DMS53 treated with DMSO at 0.1 percent for 48 hours (cell line): ENCODE measurements at regions not wholly inside any gene's neighbourhood (a gene's known extent, or its start where the extent isn't known, plus 50 kb on each side); places are given as distances from the start of the nearest gene placed in this dataset.
"Not testable (repeated sequence)": the region's sequence is repeated elsewhere in the genome, so short reads cannot be mapped to it uniquely, and the experiment has no call there.

Experiments
- DNase-seq: peaks from one replicate; lab custom pipeline; 2025; ENCODE audit not compliant: unreplicated experiment; lab: John Stamatoyannopoulos, UW

- no peak for DNase-seq
Measured at GRCh38 chr6:4224067-4224978, 88.9 kb upstream of the ECI2 start.

DNA sequence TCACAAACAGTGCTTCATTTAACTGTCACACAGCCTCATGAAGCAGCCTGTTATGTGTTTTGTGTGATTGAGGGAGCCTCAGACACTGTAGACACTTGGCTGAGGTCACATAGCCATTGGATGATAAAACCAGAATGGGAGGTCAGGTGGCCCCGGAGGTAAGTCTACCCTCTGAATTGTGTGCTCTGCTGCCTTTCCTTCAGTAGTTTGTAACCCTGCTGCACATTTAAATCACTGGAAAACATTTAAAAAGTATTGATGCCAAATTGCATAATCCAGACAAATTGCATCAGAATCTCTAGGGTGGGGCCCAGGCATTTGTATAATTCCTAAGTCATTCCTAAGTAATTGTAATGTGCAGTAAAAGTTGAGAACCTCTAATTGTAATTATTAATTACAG lies 85.2 kb upstream of the ECI2 start:
- DNase-seq: no peak

- not testable (repeated sequence) for DNase-seq
Measured at GRCh38 chr6:4218619-4219317, 83.4 kb upstream of the ECI2 start.

GRCh38 chr6:4212588-4212987 lies 77.2 kb upstream of the ECI2 start:
- no peak for DNase-seq

DNA sequence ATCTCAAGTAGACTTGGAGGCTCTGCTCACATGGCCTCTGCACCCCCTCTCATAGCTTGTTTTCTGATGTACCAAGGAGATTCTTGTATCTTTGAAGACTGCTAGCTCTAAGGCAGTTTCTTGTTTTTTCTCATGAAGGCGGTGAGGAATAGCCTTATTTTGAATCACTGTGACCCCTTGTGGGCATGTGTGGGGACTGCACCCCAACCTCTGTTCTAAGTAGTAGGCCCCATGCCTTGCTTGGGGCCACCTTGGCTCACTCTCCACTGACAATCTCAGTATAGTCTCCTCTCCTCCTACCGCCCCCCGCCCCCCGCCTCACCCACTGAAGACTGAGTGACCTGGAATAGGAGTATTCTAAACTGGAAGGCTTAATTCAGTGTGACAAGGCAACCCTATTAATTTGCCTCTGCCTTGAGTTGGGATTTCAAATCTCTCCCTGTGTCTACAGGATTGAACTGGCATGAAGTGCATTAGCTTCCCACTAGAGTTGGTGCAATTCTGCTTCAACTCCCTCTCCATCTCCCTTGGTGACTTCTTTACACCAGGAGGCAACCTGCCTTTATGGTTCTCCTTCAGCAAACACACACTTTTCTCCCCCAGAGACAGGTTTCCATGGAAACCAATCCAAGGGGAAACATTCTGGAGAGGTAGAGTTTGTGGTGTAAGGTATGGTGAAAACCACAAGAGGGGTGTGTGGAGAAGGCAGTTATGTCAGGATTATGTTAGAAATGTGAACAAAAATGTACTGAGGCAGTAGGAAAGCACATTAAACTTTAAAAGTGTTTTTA lies 75.4 kb upstream of the ECI2 start:
- peak; percentile 29 for DNase-seq

GRCh38 chr6:4209196-4209595 lies 73.8 kb upstream of the ECI2 start:
- no peak for DNase-seq

DNA sequence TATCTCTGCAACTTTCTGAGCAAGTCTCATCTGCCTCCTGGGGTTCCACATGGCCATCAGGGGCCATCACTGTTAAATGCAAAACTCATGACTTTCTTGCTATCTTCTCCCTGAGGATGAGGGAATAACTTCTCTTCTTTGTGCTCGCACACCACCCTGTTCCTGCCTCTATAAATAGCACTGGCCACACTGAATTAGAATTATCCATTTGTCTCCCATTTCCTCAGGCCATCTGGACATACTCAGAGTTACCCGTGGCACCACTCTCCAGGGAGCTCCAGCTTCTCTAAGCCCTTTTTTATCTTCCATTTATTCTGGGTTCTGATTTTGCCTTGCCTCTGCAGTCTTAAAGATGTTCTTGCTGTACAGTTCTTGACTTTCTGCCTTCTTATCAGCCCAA lies 72.8 kb upstream of the ECI2 start:
- no peak for DNase-seq

- DNase-seq: not testable (repeated sequence)
Measured at GRCh38 chr6:4203642-4204417, 68.5 kb upstream of the ECI2 start.

- DNase-seq: no peak
Measured at GRCh38 chr6:4192627-4193026, 57.3 kb upstream of the ECI2 start.

DNA sequence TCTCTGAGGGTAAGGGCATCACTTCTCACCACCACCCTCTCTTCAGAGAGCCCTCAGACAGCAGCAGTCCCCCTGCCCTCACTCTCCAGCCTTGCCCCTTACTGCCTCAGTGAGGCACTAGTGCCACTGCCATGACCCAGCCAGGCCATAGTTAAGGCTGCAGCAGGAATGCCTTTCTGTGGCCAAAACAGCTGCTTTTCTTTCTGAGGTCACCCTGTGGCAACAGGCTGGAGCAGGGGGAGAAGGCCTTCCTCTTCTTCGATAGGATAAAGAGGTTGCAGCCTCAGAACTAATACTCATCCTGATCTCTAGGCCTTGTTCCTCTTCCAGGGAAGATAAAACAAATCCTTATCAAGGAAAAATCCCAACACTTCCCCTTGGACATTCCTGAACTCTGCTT lies 56.8 kb upstream of the ECI2 start:
- DNase-seq: no peak

- DNase-seq: no peak
Measured at GRCh38 chr6:4191271-4191721, 55.9 kb upstream of the ECI2 start.

GRCh38 chr6:4189249-4189648 lies 53.9 kb upstream of the ECI2 start:
- no peak for DNase-seq

- DNase-seq: no peak
Measured at GRCh38 chr6:4188801-4189200, 53.4 kb upstream of the ECI2 start.

- DNase-seq: no peak
Measured at GRCh38 chr6:4187480-4187879, 52.1 kb upstream of the ECI2 start.

- no peak for DNase-seq
Measured at GRCh38 chr6:4186385-4186784, 51.0 kb upstream of the ECI2 start.

DNA sequence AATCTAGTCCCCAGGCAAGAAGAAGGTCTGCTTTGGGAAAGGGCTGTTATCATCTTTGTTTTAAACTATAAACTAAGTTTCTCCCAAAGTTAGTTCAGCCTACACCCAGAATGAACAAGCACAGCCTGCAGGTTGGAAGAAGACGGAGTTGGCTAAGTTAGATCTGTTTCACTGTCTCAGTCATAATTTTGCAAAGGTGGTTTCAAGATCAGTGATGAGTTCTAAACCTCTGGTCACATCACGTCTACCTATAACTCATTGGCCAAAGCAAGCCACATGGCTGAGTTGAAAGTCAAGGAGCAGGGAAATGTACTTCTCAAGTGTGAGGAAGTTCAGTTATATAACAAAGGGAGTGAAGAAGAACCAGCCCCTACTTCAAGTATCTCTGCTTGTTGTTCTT lies 50.5 kb upstream of the ECI2 start:
- no peak for DNase-seq

DNA sequence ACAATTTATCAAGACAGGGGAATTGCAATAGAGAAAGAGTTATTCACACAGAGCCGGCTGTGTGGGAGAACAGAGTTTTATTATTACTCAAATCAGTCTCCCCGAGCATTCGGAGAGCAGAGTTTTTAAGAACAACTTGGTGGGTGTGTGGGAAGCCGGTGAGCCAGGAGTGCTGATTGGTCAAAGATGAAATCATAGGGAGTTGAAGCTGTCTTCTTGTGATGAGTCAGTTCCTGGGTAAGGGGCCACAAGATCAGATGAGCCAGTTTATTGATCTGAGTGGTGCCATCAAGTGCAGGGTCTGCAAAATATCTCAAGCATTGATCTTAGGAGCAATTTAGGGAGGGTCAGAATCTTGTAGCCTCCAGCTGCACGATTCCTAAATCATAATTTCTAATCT lies 50.0 kb upstream of the ECI2 start:
- DNase-seq: no peak
